WTC11 (cell line): ENCODE measurements at regions not wholly inside any gene's neighbourhood (a gene's known extent, or its start where the extent isn't known, plus 50 kb on each side); places are given as distances from the start of the nearest gene placed in this dataset.

Experiments
- ATAC-seq: fragments of 200-7000 bp; cut with Tn5 transposase; 2 replicates; pipeline ENCODE4 v1.10.0; 2021; ENCODE audit warnings: mild to moderate bottlenecking, moderate library complexity
- CTCF ChIA-PET: fragments of 300-600 bp; sonication (Branson Sonifier 250); formaldehyde crosslinking; loops from one replicate; lab custom pipeline; 2021; ENCODE audit warnings: antibody characterized with exemption; lab: Charles Lee
- POLR2A ChIA-PET: fragments of 350-600 bp; sonication (Branson Sonifier 250); formaldehyde crosslinking; loops from one replicate; lab custom pipeline; 2021; ENCODE audit warnings: antibody characterized with exemption; lab: Charles Lee
- DNase-seq: peaks from one replicate; pipeline ENCODE4 v3.0.0; 2021; ENCODE audit warnings: low spot score
- H3K27ac Mint-ChIP-seq: 2 replicates; pipeline ENCODE4 v1.8.0; 2021; ENCODE audit warnings: mixed read lengths
- H3K27me3 Mint-ChIP-seq: 2 replicates; pipeline ENCODE4 v1.8.0; 2021; ENCODE audit warnings: low read depth, mild to moderate bottlenecking, moderate library complexity, mixed read lengths
- H3K36me3 Mint-ChIP-seq: 2 replicates; pipeline ENCODE4 v1.8.0; 2021; ENCODE audit warnings: mixed read lengths
- H3K4me1 Mint-ChIP-seq: 2 replicates; pipeline ENCODE4 v1.8.0; 2022; ENCODE audit warnings: mixed read lengths
- H3K4me3 Mint-ChIP-seq: 2 replicates; pipeline ENCODE4 v1.8.0; 2021; ENCODE audit warnings: mild to moderate bottlenecking, moderate library complexity, mixed read lengths
- H3K9me3 Mint-ChIP-seq: 2 replicates; pipeline ENCODE4 v1.8.0; 2021; ENCODE audit warnings: mixed read lengths
- E2F4 ChIP-seq: sonication (generic); formaldehyde crosslinking; IDR thresholded peaks from 2 replicates; pipeline ENCODE4 v1.8.1; 2022; ENCODE audit warnings: low read depth, mild to moderate bottlenecking, moderate library complexity, missing genetic modification reagents, borderline replicate concordance
- ESRRA ChIP-seq: sonication (generic); formaldehyde crosslinking; IDR thresholded peaks from 2 replicates; pipeline ENCODE4 v1.8.1; 2022; ENCODE audit warnings: mild to moderate bottlenecking, missing genetic modification reagents, borderline replicate concordance
- ETV6 ChIP-seq: sonication (generic); formaldehyde crosslinking; IDR thresholded peaks from 2 replicates; pipeline ENCODE4 v1.8.1; 2022; ENCODE audit warnings: mild to moderate bottlenecking, missing genetic modification reagents
- FOXK1 ChIP-seq: sonication (generic); formaldehyde crosslinking; IDR thresholded peaks from 2 replicates; pipeline ENCODE4 v1.8.0; 2022; ENCODE audit warnings: mild to moderate bottlenecking, moderate library complexity, missing genetic modification reagents
- GABPB1 ChIP-seq: sonication (generic); formaldehyde crosslinking; IDR thresholded peaks from 2 replicates; pipeline ENCODE4 v1.8.1; 2023; ENCODE audit warnings: mild to moderate bottlenecking, missing genetic modification reagents
- GTF2I ChIP-seq: fragments of 250-450 bp; sonication (Bioruptor Pico); conservative IDR thresholded peaks from 2 replicates; pipeline ENCODE4 v1.4.0; 2021; ENCODE audit warnings: mild to moderate bottlenecking
- IRF2 ChIP-seq: sonication (generic); formaldehyde crosslinking; IDR thresholded peaks from 2 replicates; pipeline ENCODE4 v1.8.0; 2022; ENCODE audit warnings: low read depth, missing genetic modification reagents, borderline replicate concordance
- KAT7 ChIP-seq: sonication (generic); formaldehyde crosslinking; IDR thresholded peaks from 2 replicates; pipeline ENCODE4 v1.8.1; 2023; ENCODE audit warnings: missing genetic modification reagents, mild to moderate bottlenecking, borderline replicate concordance
- MAX ChIP-seq: sonication (generic); formaldehyde crosslinking; IDR thresholded peaks from 2 replicates; pipeline ENCODE4 v1.8.0; 2022; ENCODE audit warnings: mild to moderate bottlenecking, missing genetic modification reagents
- NFE2L1 ChIP-seq: sonication (generic); formaldehyde crosslinking; IDR thresholded peaks from 2 replicates; pipeline ENCODE4 v1.8.1; 2023; ENCODE audit warnings: missing genetic modification reagents
- NR1H2 ChIP-seq: sonication (generic); formaldehyde crosslinking; IDR thresholded peaks from 2 replicates; pipeline ENCODE4 v1.9.0; 2021; ENCODE audit warnings: mild to moderate bottlenecking, moderate library complexity, missing genetic modification reagents
- OVOL2 ChIP-seq: fragments of 250-450 bp; sonication (Bioruptor Pico); IDR thresholded peaks from 2 replicates; pipeline ENCODE4 v1.9.0; 2021; ENCODE audit warnings: mild to moderate bottlenecking, borderline replicate concordance
- TCF7 ChIP-seq: sonication (generic); formaldehyde crosslinking; IDR thresholded peaks from 2 replicates; pipeline ENCODE4 v1.8.0; 2022; ENCODE audit warnings: mild to moderate bottlenecking, low read depth, missing genetic modification reagents, moderate library complexity
- ZNF121 ChIP-seq: sonication (generic); formaldehyde crosslinking; IDR thresholded peaks from 2 replicates; pipeline ENCODE4 v1.8.0; 2023; ENCODE audit warnings: missing genetic modification reagents
- TF ChIP-seq, protein P1 (sequence below): sonication (generic); formaldehyde crosslinking; IDR thresholded peaks from 2 replicates; pipeline ENCODE4 v1.8.0; 2022; ENCODE audit warnings: mild to moderate bottlenecking, missing genetic modification reagents
- TF ChIP-seq, protein P2 (sequence below): fragments of 250-450 bp; sonication (Bioruptor Pico); conservative IDR thresholded peaks from 2 replicates; pipeline ENCODE4 v1.9.0; 2021; ENCODE audit warnings: mild to moderate bottlenecking

- Mint-ChIP-seq H3K4me1 (no peaks in the 10 kb centered on the region), H3K27ac (no peak overlapping the region), H3K27me3 (no peaks in the 10 kb centered on the region; the same call in 1 of the 2 replicates), H3K36me3 (no peaks in the 10 kb centered on the region), H3K9me3 (peaks cover 26% of the 10 kb centered on the region), H3K4me3 (no peak overlapping the region)
- no peak for DNase-seq
- TF ChIP-seq GTF2I (CRISPR knock-in tag) (no peak), NR1H2 (CRISPR knock-in tag) (no peak), ZNF121 (CRISPR knock-in tag) (no peak), E2F4 (CRISPR knock-in tag) (no peak), TCF7 (CRISPR knock-in tag) (no peak), GABPB1 (CRISPR knock-in tag) (no peak), IRF2 (CRISPR knock-in tag) (no peak), KAT7 (no peak)
- TF ChIP-seq, protein P1, sequence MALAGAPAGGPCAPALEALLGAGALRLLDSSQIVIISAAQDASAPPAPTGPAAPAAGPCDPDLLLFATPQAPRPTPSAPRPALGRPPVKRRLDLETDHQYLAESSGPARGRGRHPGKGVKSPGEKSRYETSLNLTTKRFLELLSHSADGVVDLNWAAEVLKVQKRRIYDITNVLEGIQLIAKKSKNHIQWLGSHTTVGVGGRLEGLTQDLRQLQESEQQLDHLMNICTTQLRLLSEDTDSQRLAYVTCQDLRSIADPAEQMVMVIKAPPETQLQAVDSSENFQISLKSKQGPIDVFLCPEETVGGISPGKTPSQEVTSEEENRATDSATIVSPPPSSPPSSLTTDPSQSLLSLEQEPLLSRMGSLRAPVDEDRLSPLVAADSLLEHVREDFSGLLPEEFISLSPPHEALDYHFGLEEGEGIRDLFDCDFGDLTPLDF (CRISPR knock-in tag): no peak
- ATAC-seq: no peak
- ChIA-PET CTCF (no interaction called here), POLR2A (no interaction called here)
Measured at GRCh38 chr2:239640676-239641578, 240.1 kb upstream of the HDAC4 start.

GRCh38 chr2:239640210-239640609, 239.4 kb upstream of the HDAC4 start:
- CTCF ChIA-PET: no interaction called here
- TF ChIP-seq, protein P1 (CRISPR knock-in tag): no peak
- TF ChIP-seq NFE2L1 (no peak), ETV6 (CRISPR knock-in tag) (no peak), MAX (CRISPR knock-in tag) (no peak), ESRRA (CRISPR knock-in tag) (no peak), FOXK1 (CRISPR knock-in tag) (no peak), OVOL2 (CRISPR knock-in tag) (no peak)
- TF ChIP-seq, protein P2, sequence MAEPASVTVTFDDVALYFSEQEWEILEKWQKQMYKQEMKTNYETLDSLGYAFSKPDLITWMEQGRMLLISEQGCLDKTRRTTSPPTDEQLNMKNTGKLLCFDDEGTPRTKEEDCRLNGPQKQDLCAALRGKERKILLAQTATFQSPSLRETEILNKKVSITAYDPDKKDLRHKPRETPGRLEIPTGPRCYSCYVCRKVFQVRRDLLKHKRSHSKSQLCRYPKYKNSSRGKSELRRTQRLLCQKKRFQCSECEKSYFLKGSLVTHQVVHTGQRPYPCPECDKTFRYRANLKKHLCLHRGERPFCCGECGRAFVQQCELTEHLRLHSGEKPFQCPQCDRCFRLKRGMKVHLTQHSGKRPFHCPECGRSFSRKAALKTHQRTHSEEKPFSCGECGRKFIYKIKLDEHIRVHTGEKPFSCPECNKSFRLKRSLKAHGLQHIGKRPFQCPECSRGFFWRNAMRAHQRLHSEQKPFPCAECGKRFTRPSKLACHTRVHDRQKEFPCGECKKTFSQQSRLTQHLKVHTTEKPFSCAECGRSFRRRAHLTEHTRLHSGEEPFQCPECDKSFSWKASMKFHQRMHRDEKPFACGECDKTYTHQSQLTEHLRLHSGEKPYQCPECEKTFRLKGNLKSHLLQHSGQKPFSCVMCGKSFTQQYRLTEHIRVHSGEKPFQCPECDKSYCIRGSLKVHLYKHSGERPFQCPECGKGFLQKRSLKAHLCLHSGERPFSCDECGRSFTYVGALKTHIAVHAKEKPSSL (CRISPR knock-in tag): no peak
- TF ChIP-seq, all 79 proteins: peak for 0
- Mint-ChIP-seq H3K9me3 (peaks cover 29% of the 10 kb centered on the region), H3K36me3 (no peaks in the 10 kb centered on the region), H3K27ac (no peak overlapping the region), H3K4me3 (no peak overlapping the region), H3K27me3 (no peaks in the 10 kb centered on the region; the same call in 1 of the 2 replicates), H3K4me1 (no peaks in the 10 kb centered on the region)
- ATAC-seq: no peak
- POLR2A ChIA-PET: no interaction called here
- DNase-seq: no peak
